Esophagus muscularis mucosa (tissue), 3 donors: ENCODE measurements at regions not wholly inside any gene's neighbourhood (a gene's known extent, or its start where the extent isn't known, plus 50 kb on each side); places are given as distances from the start of the nearest gene placed in this dataset.

Source experiments
- CTCF ChIP-seq, 3 experiments: fragments of 200-600 bp in 2 of 3; fragments of 450-650 bp in 1 of 3; sonication (generic) in 2 of 3; IDR thresholded peaks; one replicate each; pipeline ENCODE4 v1.5.1; 2017 to 2019; ENCODE audit warnings: antibody characterized with exemption in 3 of 3, mild to moderate bottlenecking in 2 of 3, moderate library complexity in 1 of 3
- POLR2A ChIP-seq: fragments of 450-650 bp; IDR thresholded peaks from one replicate; pipeline ENCODE4 v1.6.1; 2017; ENCODE audit warnings: antibody characterized with exemption, moderate library complexity, mild to moderate bottlenecking, low read depth

GRCh38 chr4:15182600-15183220 lies 180.4 kb downstream of the CPEB2 start:
- no peak for TF ChIP-seq CTCF (IDR thresholded peaks at IDR 0.05)
- no peak for TF ChIP-seq POLR2A
